OCI-LY1 (cell line): ENCODE measurements at regions not wholly inside any gene's neighbourhood (a gene's known extent, or its start where the extent isn't known, plus 50 kb on each side); places are given as distances from the start of the nearest gene placed in this dataset.

Experiments
- EZH2 ChIP-seq: fragments of 200-600 bp; sonication (generic), shearing (Covaris generic); IDR thresholded peaks from 2 replicates; pipeline ENCODE4 v1.8.0; 2017; ENCODE audit warnings: borderline replicate concordance, mixed run types, mild to moderate bottlenecking, antibody characterized with exemption, low read length, moderate library complexity, mixed read lengths
- TF ChIP-seq, protein P1 (sequence below): fragments of 200-600 bp; sonication (generic), shearing (Covaris generic); IDR thresholded peaks from 2 replicates; pipeline ENCODE4 v1.5.1; 2017; ENCODE audit warnings: mild to moderate bottlenecking, antibody characterized with exemption, low read length, moderate library complexity, mixed read lengths

DNA sequence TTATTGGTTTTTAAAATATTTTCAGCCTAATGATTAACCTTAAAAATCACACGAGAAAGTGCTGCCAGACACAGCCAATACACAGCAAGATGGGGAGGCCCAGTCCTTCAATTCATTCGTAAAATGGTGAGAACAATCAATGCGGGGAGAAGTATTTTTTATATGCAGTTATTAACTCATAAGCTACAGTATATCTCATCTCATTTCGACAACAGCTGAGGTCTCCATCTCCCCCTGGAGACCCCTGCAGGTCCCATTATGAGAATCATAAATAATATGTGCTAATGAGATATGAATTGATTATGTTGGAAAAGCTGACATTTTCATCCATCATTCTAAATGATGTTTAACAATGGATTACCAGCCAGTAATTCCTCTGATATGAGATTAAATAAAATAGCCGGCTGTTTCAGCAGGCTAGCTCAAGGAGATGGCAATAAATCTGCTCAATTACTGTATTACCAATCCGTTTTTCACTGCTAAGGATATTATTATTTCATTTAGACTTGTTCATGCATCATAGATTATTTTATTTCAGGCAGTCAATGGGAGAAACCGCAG lies 535.8 kb downstream of the GALR1 start:
- TF ChIP-seq, protein P1, sequence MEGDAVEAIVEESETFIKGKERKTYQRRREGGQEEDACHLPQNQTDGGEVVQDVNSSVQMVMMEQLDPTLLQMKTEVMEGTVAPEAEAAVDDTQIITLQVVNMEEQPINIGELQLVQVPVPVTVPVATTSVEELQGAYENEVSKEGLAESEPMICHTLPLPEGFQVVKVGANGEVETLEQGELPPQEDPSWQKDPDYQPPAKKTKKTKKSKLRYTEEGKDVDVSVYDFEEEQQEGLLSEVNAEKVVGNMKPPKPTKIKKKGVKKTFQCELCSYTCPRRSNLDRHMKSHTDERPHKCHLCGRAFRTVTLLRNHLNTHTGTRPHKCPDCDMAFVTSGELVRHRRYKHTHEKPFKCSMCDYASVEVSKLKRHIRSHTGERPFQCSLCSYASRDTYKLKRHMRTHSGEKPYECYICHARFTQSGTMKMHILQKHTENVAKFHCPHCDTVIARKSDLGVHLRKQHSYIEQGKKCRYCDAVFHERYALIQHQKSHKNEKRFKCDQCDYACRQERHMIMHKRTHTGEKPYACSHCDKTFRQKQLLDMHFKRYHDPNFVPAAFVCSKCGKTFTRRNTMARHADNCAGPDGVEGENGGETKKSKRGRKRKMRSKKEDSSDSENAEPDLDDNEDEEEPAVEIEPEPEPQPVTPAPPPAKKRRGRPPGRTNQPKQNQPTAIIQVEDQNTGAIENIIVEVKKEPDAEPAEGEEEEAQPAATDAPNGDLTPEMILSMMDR, result no peak
- no peak for TF ChIP-seq EZH2
